HG02852 (cell line): ENCODE measurements at regions not wholly inside any gene's neighbourhood (a gene's known extent, or its start where the extent isn't known, plus 50 kb on each side); places are given as distances from the start of the nearest gene placed in this dataset.

Source experiments
- ATAC-seq: cut with Tn5 transposase; IDR thresholded peaks from one replicate; pipeline ENCODE4 v1.9.1; 2021; ENCODE audit warnings: mild to moderate bottlenecking, moderate library complexity; ENCODE audit not compliant: unreplicated experiment

DNA sequence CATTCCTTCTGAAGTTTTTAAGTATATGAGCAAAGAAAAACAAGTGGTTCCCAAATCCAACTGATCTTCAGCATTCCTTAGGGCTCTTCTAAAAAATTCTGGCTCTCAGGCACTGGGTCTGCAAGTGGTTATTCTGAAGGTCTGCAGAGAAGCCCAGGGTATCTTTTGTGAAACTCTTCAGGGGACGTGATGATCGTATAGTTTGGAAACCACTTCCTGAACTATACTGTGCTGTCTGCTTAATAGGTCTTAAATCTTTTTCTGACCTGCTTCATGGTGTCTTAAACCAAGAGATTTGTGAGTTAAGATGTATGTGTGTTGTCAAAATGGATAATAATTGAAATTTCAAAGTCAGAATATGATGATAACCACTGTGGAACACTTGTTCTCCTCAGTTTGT lies 115.5 kb downstream of the LHX9 start:
- no peak for ATAC-seq

DNA sequence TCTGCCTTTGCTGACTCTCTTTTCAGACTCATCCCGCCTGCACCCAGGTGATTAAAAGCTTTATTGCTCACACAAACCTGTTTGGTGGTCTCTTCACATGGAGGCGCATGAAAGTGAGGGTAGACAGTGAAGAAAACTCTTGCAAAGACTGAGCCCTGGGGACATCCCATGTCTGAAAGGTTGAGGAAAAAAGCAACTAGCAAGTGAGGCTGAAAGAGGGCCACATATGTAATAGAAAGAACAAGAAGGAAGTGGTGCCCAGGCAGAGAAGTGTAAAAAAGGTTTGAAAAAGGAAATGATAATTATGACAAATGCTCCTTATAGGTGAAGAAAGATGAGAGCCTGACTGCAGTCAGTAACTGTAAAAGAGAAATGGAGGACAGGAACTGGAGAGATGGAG lies 115.9 kb upstream of the NEK7 start:
- ATAC-seq, result no peak

DNA sequence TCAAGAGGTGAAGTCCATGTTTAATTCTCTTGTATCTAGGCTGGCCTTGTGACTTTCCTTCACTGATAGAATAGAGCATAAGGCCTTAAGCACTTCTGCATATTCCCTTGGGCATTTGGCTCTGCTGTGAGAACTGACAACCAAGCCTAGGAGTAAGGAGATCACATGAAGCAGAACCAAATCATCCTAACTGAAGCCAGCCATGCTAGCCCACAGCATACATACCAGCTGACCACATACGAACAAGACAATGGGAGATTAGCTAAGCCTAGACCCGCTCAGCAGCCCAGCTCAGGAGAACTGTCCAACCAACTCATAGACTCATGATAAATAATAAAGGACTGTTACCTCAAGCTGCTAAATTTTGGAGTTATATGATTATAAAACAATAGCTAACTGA lies 114.6 kb upstream of the NEK7 start:
- ATAC-seq, result no peak

DNA sequence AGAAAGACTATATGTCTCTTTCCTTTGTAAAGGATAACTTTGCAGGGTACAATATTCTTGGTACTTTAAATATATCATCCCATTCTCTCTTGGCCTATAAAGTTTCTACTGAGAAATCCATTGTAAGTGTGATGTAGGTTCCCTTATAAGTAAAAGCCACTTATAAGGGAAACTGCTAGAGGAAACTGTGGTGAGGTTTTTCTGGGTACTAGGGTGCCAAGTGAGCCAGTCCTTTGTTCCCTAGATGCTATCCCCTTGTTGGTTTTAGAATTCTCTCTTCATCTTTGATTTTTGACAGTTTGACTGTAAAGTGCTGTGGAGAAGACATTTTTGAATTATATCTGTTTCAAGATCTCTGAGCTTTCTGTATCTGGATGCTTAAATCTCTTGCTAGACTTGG lies 108.9 kb upstream of the NEK7 start:
- no peak for ATAC-seq

DNA sequence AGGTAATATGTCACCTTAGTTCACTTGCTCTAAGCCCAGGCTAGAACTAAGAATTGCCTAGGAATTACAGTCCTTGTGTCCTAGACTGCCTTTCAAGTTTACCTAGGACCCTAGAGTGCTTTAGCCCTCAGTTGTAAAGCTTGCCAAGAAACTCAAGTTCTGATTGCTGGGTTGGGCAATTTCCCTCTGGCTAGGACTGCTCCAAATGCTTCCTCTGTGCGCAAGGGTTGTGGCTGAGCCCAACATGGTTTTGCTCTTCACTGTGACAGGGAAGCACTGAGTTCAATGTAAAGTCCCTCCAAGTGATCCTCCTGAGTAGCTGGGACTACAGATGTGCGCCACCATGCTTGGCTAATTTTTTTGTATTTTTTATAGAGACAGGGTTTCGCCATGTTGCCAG lies 102.3 kb upstream of the NEK7 start:
- no peak for ATAC-seq

DNA sequence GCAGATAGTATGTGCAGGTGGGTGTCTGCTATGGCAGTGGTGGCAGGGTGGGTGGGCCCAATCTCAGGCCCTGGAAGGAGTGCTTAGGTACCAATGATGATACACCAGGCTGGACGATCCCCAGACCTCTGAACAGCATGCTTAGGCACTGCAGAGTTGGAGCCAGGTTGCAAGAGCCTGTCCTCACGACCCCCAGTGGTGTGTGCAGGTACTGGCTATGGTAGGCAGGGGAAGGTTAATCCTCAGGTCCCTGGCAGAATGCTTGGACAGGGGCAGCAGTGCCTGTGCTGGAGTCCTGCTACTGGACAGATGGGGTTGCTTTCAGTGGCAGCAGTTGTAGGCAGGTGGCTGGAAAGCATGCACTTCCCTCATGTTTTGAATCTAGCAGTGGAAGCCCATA lies 100.5 kb upstream of the NEK7 start:
- ATAC-seq, result peak; percentile 72

DNA sequence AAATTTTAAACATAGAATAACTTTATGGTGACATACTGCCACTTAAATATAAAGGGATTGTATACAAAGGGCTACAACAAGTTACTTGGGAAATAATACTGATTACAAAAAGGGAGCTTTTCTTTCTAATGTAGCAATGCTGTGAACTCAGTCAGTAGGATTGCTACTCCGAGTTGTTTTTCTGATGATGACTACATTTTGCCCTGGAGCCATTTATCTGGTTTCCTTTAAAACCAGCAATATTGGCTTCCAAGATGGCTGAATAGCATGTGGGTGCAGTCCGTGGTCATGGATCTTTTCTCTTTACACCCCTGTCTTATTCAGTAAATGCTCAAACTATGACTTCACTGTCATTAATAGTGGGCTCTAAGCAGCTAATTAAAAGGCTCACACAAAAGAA lies 92.6 kb upstream of the NEK7 start:
- ATAC-seq, result no peak

DNA sequence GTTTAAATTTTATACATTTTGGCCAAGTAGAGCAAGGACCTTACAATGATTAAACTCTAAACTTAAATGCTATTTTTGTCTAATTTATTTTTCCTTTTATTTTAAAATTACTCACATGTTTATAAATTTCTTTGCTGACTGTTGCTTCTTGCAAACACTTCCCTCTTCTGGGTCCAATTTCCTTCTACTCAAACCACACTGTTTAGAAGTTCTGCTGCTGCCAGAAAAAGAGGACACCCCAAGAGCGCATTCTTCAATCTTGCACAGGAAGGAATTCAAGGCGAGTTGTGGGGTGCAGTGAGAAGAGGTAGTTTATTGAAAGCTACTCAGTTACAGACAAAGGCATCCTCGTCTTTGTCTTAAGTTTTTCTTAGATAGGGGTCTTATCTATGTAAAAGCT lies 88.5 kb upstream of the NEK7 start:
- ATAC-seq, result no peak

DNA sequence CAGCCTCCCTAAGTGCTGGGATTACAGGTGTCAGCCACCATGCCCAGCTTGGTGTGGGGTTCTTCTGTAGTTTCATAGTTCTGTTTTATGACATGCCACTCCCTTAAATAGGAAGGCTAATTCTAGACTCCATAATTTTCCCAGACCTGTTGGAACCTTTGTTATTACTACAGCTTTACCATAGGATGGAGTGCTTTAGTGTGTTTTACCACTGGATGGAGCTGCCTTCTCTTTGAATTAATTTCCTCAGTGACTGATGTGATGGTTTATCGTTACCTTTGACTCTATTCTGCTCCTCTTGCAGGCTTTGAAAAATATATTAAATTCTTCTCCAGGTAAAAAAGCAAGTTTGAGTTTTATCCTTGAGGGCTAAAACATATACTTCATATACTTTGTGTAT lies 84.6 kb upstream of the NEK7 start:
- ATAC-seq, result no peak

DNA sequence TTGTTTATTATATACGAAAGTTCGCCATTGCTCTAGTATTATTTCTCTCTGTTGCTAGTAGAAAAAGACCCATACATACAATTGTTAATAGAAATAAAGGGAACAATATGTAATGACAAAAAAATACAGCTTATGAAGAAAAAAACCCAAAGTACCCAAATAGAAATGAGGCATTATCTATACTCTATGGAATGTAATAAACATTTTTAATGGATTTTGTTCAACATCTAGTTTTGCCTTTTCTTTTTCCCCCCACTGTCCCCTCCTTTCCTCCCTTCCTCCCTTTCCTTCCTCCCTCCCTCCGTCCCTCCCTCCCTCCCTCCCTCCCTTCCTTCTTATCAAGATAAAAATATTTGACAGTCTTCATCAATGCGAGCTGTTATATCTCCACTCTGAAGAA lies 81.5 kb upstream of the NEK7 start:
- ATAC-seq, result no peak

DNA sequence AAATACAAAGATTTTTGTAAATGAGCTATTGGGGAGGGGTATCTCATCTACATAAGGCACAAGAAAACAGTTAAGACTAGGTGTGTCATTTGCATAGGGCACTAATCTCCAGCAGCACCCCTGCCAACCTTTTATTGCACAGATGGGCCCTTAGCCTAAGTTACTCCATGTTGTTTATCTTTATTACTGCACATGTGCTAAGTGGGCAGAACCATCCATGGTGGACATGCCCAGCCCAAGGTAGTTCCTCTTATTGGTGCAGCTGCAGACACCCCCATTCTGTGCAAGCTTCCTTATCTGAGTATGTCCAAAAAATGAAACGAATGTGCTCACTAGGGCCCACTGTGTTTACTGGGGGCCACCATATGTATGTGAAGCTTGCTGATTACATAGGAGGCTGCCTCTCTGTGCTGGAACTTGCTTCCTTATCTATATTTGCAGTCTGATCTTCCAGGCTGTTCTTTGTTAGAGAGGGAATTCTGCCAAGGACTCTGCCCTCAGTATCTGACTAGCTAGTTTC lies 77.3 kb upstream of the NEK7 start:
- ATAC-seq, result no peak

DNA sequence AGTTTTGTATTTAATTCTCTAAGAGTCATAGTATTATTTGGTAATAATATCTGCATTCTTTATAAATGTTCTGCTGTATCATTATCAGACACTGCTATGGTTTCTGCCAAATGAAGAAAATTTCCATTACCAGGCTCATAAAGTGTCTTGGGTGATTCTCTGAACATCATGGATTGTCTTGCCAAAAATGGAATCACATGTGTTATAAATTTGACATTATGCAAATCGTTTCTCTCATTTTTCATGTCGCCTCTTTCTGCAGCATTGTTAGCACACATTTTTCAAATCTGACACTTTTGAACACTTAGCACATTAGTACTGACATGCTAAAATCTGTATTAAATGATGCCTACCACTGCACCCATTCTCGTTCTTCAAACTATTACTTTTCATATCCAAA lies 74.2 kb upstream of the NEK7 start:
- no peak for ATAC-seq

DNA sequence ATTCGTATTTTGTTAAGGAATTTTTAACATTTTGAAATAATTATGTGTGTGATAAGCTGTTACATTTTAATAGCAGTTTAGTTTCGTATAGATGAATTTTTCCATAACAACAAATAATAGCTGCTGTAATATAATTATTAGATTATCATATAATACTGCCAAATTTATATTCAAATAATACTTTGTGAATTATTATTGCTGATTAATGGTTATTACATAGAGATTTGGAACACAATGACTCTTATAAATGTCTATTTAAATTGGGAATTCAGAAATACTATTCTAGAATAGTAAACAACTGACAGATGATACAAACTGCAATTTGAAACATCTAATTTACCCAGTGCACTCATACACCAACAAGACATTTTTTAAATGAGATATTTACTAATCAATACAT lies 73.2 kb upstream of the NEK7 start:
- no peak for ATAC-seq

DNA sequence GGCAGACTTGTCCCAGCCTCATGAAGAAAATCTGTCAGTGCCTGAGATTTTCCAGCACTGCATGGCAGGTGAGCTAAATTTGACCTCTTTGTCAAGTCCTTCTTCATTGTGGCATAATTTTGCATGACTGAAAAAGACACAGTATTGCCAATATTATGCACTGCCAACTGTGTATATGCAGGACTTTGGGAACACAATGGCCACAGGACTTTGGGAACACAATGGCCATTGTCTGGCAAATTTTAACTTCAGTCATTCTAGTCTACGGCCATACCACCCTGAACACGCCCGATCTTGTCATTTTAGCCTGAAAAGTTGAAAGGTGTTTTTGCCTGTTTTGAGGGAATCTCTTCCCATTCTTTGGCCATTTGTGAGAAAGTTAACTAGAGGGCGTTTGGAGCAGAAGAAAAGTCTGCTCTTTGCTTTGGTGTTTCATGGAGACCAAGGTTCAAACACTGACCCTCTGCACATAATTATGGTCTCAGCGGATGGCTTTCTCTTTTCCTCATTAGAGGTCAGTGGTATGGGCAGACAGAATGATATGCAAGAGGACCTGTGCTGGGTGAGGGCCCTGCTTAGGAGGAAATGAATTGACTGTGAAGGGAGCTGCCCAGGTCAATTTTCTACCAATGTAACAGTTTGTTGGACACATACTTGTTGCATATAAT lies 72.4 kb upstream of the NEK7 start:
- ATAC-seq, result no peak

DNA sequence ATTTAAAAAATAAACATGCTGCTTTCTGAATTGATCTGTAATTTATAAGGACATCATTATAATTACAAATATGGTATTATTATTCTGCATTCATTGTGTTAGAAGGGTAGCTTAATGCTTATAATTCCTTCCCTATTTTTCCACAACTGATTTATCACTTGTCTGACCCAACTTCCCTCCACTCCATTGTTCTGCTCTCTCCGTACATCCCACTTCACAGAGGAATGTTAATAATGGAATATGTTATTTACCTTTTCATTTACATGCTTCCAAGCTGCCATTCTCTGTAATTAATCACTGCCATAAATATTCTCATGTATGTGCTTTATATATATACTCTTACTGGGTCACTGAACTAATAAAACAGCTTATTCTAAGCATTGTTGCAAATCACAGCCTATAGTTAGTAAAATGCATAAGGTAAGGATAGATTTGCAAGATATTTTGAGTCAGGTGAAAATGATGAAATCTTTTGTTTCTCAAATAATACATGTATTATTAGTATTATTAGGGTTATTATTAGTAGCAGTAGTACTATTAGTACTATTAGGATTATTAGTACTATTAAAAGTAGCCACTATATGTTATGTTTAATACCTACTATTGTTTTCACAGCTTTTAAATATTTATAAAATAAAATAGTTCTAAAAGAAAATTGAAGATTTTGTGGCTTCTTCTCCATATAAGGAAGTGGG lies 70.6 kb upstream of the NEK7 start:
- ATAC-seq, result no peak

DNA sequence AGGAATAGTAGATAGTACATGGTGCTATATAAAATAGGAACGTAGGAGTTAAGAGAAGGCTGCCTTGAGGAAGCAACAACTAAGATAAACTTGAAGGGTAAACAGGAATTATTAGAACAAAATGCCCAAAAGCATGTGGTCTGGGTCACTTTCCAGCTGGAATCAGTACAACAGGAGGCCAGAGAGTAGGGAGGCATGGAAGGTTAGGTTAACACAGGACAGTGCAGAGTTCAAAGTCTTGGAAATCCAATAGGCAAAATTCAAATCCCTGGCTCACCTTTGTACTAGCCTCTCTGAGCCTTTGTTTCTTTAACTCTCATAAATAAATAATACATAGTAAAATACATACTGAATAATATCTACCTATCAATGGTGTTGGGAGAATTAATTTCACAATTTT lies 69.0 kb upstream of the NEK7 start:
- ATAC-seq, result no peak

DNA sequence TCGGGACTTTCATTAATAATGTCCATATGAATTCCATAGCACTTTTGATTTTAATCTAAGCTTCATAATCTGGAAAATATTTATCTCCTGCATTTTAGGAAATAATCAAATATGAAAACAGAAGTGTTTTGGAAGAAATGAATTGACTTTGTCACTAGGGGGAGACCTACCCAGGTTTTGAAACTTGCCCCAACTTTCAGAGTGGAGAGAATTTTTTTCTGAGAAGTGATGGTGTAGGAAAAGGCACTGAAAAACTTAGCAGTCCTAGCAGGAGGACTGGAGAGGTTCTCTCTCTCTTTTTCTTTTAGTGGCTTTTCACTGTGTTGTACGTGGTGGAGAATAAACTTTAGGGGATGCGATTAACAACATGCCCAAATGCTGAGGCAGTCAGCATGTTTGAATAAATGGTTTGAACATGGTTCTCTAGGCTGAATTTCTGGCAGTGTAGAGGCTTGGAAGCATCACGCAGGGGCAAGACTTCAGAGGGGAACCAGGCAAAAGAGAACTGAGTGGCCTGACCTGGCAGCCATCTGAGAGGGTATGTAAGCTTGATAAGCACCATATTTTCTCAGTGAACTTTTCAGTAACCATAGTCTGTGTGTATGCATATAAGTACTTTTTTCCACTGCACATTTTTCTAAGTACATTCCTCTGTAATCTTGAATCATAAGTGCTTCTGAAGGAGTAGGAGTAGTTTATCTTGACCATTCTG lies 68.3 kb upstream of the NEK7 start:
- ATAC-seq, result no peak

DNA sequence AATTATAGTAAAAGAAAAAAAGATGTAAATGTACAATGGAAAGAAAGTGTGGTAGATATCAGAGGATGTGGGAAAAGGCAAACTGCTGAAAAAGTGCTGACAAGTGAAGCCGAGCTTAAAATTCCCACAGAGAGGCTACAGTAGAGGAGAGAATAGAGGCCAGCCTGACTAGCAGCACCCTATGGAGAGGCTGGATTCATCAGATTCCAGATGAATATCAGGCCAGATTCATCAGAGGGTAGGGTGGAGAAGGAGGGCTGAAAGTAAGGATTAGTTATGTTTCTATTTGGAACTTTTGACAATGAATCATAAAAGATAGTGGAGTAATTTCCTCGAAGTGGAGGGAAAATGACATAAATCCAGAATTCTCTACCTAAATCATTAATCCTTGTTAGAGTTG lies 60.4 kb upstream of the NEK7 start:
- no peak for ATAC-seq

DNA sequence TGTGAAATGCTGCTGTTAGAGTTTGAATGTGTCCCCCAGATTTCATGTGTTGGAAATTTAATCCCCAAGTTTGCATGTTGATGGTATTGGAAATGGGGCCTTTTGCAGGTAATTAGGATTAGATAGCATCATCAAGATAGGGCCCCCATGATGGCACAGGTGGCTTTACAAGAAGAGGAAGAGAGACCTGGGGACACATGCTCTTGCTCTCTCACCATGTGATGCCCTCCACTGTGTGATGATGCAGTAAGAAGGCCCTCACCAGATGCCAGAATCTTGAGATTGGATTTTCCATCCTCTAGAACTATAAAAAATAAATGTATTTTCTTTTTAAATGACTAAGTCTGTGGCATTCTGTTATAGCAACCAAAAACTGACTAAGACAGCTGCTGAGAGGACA lies 57.0 kb upstream of the NEK7 start:
- ATAC-seq, result no peak

DNA sequence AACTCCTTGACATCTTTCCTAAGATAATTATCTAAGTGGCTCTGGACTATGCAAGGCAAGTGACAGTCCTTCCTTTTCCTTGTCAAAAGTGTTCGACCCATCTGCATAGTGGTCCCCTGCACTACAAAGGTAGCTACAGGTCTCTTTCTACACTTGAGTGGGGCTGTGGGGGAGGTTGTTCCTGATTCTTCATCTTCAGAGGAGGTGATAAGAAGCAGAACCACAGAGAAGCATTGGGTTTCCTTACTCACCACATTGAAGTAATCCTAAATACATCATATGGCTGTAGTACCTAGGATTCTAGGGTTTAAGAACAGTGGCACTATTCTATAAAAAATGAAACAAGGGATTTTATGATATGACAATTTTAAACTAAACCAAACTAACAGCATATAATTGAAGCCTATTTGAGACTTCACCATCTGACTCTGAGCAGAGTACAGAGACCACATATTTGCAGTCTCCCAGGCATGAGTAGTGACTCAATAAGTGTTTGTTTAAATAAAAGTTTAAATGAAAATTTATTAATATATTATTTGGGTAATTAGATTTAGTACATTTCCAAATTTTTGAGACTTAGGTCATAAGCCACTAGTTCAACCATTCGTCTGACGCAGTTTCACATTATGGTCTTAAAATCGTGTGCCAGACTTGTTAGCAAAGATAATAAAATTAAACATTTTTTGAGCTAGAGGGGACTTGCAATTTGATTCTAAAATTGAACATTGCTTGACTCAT lies 54.9 kb upstream of the NEK7 start:
- ATAC-seq, result no peak

DNA sequence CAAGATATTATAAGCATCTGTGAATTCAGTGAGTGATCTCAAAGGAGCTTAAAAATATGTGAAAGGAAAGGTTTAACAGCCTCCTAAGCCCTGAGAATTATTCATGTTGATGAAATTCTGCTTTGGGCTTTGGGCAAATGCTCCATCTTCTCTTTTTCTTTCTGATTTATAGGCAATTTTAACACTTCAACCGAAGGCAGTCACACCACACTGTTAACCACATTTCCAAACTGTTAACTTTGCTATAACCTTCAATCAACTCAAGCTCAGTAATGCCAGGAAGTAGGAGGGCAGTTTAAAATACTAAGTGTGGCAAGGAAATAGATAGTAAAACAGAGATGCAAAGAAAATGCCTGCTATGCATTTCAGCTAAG lies 54.4 kb upstream of the NEK7 start:
- no peak for ATAC-seq

DNA sequence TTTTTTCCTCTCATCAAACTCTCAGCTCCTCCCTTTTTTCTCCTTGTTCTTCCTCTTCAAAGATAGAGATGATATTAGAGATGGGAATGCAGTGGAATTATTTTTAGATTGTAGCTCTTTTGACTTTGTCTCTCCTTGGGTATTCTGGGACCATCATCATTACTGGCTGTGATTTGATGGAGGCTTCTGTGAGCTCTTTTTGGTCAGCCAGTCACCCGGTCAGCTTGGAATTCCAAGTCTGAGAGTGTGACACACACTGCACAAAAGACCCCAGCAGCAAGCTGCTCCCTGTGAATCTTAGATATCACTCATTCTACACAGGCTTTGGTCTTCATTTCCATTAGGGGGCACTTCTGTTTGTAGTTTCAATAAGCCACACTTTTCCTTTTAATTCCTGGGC lies 51.6 kb upstream of the NEK7 start:
- ATAC-seq, result no peak
